ENCODE measurements at regions not wholly inside any gene's neighbourhood (a gene's known extent, or its start where the extent isn't known, plus 50 kb on each side); places are given as distances from the start of the nearest gene placed in this dataset.

DNA sequence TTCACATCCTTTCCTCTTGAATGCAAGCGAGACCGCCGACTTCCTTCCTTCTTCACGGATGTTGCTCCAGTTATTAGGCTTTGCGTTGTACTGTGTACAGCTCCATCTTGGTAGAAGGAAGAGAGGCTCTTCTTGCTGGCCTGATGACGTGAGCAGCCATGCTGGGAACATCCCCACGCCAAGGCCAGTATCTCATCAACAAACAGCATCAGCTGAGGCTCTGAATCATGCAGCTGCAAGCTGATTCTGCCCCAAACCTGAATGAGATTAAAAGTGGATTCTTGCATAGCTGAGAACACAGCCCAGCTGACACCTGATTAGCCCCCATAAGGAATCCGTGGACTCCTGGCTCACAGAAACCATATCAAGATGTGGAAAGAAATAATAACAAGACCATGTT lies 809.6 kb downstream of the EFNB2 start (continued):
- TF ChIP-seq, protein P1, sequence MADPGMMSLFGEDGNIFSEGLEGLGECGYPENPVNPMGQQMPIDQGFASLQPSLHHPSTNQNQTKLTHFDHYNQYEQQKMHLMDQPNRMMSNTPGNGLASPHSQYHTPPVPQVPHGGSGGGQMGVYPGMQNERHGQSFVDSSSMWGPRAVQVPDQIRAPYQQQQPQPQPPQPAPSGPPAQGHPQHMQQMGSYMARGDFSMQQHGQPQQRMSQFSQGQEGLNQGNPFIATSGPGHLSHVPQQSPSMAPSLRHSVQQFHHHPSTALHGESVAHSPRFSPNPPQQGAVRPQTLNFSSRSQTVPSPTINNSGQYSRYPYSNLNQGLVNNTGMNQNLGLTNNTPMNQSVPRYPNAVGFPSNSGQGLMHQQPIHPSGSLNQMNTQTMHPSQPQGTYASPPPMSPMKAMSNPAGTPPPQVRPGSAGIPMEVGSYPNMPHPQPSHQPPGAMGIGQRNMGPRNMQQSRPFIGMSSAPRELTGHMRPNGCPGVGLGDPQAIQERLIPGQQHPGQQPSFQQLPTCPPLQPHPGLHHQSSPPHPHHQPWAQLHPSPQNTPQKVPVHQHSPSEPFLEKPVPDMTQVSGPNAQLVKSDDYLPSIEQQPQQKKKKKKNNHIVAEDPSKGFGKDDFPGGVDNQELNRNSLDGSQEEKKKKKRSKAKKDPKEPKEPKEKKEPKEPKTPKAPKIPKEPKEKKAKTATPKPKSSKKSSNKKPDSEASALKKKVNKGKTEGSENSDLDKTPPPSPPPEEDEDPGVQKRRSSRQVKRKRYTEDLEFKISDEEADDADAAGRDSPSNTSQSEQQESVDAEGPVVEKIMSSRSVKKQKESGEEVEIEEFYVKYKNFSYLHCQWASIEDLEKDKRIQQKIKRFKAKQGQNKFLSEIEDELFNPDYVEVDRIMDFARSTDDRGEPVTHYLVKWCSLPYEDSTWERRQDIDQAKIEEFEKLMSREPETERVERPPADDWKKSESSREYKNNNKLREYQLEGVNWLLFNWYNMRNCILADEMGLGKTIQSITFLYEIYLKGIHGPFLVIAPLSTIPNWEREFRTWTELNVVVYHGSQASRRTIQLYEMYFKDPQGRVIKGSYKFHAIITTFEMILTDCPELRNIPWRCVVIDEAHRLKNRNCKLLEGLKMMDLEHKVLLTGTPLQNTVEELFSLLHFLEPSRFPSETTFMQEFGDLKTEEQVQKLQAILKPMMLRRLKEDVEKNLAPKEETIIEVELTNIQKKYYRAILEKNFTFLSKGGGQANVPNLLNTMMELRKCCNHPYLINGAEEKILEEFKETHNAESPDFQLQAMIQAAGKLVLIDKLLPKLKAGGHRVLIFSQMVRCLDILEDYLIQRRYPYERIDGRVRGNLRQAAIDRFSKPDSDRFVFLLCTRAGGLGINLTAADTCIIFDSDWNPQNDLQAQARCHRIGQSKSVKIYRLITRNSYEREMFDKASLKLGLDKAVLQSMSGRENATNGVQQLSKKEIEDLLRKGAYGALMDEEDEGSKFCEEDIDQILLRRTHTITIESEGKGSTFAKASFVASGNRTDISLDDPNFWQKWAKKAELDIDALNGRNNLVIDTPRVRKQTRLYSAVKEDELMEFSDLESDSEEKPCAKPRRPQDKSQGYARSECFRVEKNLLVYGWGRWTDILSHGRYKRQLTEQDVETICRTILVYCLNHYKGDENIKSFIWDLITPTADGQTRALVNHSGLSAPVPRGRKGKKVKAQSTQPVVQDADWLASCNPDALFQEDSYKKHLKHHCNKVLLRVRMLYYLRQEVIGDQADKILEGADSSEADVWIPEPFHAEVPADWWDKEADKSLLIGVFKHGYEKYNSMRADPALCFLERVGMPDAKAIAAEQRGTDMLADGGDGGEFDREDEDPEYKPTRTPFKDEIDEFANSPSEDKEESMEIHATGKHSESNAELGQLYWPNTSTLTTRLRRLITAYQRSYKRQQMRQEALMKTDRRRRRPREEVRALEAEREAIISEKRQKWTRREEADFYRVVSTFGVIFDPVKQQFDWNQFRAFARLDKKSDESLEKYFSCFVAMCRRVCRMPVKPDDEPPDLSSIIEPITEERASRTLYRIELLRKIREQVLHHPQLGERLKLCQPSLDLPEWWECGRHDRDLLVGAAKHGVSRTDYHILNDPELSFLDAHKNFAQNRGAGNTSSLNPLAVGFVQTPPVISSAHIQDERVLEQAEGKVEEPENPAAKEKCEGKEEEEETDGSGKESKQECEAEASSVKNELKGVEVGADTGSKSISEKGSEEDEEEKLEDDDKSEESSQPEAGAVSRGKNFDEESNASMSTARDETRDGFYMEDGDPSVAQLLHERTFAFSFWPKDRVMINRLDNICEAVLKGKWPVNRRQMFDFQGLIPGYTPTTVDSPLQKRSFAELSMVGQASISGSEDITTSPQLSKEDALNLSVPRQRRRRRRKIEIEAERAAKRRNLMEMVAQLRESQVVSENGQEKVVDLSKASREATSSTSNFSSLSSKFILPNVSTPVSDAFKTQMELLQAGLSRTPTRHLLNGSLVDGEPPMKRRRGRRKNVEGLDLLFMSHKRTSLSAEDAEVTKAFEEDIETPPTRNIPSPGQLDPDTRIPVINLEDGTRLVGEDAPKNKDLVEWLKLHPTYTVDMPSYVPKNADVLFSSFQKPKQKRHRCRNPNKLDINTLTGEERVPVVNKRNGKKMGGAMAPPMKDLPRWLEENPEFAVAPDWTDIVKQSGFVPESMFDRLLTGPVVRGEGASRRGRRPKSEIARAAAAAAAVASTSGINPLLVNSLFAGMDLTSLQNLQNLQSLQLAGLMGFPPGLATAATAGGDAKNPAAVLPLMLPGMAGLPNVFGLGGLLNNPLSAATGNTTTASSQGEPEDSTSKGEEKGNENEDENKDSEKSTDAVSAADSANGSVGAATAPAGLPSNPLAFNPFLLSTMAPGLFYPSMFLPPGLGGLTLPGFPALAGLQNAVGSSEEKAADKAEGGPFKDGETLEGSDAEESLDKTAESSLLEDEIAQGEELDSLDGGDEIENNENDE (IDR thresholded peaks at IDR 0.05; ENCODE audit: insufficient replicate concordance, low read length), result no peak
- no peak for TF ChIP-seq RXRA (IDR thresholded peaks at IDR 0.05; ENCODE audit: insufficient read depth, low read depth, low read length)
- no peak for TF ChIP-seq CBX8 (IDR thresholded peaks at IDR 0.05; ENCODE audit: borderline replicate concordance, low read depth, low read length)
- no peak for TF ChIP-seq NRF1 (IDR thresholded peaks at IDR 0.05; ENCODE audit: low read depth, low read length)
- TF ChIP-seq BCL11A (IDR thresholded peaks at IDR 0.05; ENCODE audit: low read depth in 2 of 2, low read length in 2 of 2), result no peak
- no peak; a peak in 1 of 4 replicates for TF ChIP-seq RAD21 (IDR thresholded peaks at IDR 0.05 in 1 of 2, conservative IDR thresholded peaks at IDR 0.05 in 1 of 2; ENCODE audit: low read depth in 2 of 2, low read length in 2 of 2)
- no peak for TF ChIP-seq KDM4A (IDR thresholded peaks at IDR 0.05; ENCODE audit: low read depth, low read length, severe bottlenecking)
- no peak for TF ChIP-seq MAFK (IDR thresholded peaks at IDR 0.05; ENCODE audit: low read depth, low read length)
- TF ChIP-seq E2F6 (IDR thresholded peaks at IDR 0.05), result no peak
- no peak for TF ChIP-seq GABPA (IDR thresholded peaks at IDR 0.05; ENCODE audit: borderline replicate concordance, insufficient read depth, low read length)
